Brain microvascular endothelial cell (primary cell): ENCODE measurements at regions not wholly inside any gene's neighbourhood (a gene's known extent, or its start where the extent isn't known, plus 50 kb on each side); places are given as distances from the start of the nearest gene placed in this dataset.

Experiments
- DNase-seq: peaks from one replicate; pipeline ENCODE4 v3.0.0-alpha.2; 2020
- H3K27ac ChIP-seq: fragments of 250-450 bp; sonication (Bioruptor Pico); 2 replicates; pipeline ENCODE4 v1.5.1; 2020; ENCODE audit warnings: mild to moderate bottlenecking, moderate library complexity
- H3K27me3 ChIP-seq: fragments of 250-450 bp; sonication (Bioruptor Pico); replicated peaks from 2 replicates; pipeline ENCODE4 v1.5.1; 2020; ENCODE audit warnings: mild to moderate bottlenecking
- H3K36me3 ChIP-seq: fragments of 250-450 bp; sonication (Bioruptor Pico); replicated peaks from 2 replicates; pipeline ENCODE4 v1.5.1; 2020; ENCODE audit warnings: mild to moderate bottlenecking
- H3K4me3 ChIP-seq: 2 replicates; pipeline ENCODE4 v1.5.1; 2011; ENCODE audit warnings: low read depth, mild to moderate bottlenecking, control low read depth, low read length, moderate library complexity
- CTCF ChIP-seq: IDR thresholded peaks from 2 replicates; pipeline ENCODE4 v1.5.1; 2011; ENCODE audit warnings: low read depth, mild to moderate bottlenecking, moderate library complexity, low read length, control low read depth, inconsistent platforms; ENCODE audit errors: missing control alignments
- in situ Hi-C: cut with HindIII; loops from 2 replicates; pipeline ENCODE4 v1.10.0; 2017; ENCODE audit warnings: low sequenced_read_pairs, low pct_ligation_motif_present

GRCh38 chr5:166195981-166196380 lies 2095.5 kb upstream of the WWC1 start:
- no peaks in the 10 kb centered on the region for H3K36me3 ChIP-seq
- in situ Hi-C loops = no loop called here
- no peaks in the 10 kb centered on the region for H3K27me3 ChIP-seq
- DNase-seq = no peak
- H3K27ac ChIP-seq = no peak overlapping the region
- TF ChIP-seq CTCF = no peak
- no peak overlapping the region for H3K4me3 ChIP-seq

- in situ Hi-C loops = no loop called here
- H3K27ac ChIP-seq = no peak overlapping the region
- no peaks in the 10 kb centered on the region for H3K27me3 ChIP-seq
- no peak overlapping the region for H3K4me3 ChIP-seq
- H3K36me3 ChIP-seq = no peaks in the 10 kb centered on the region
- no peak for DNase-seq
- TF ChIP-seq CTCF = no peak
These were observed 2090.9 kb upstream of the WWC1 start for GRCh38 chr5:166200532-166200931.

- Histone ChIP-seq H3K27ac (no peak overlapping the region), H3K36me3 (no peaks in the 10 kb centered on the region), H3K27me3 (no peaks in the 10 kb centered on the region), H3K4me3 (no peak overlapping the region)
- TF ChIP-seq CTCF = no peak
- DNase-seq = no peak
- in situ Hi-C loops = no loop called here
These were observed 2079.8 kb upstream of the WWC1 start for GRCh38 chr5:166211640-166212039.

GRCh38 chr5:166236327-166236726 lies 2055.1 kb upstream of the WWC1 start:
- in situ Hi-C loops = no loop called here
- no peak for TF ChIP-seq CTCF
- Histone ChIP-seq H3K4me3 (no peak overlapping the region), H3K27me3 (no peaks in the 10 kb centered on the region), H3K27ac (no peak overlapping the region), H3K36me3 (no peaks in the 10 kb centered on the region)
- DNase-seq = no peak

- in situ Hi-C loops = no loop called here
- no peaks in the 10 kb centered on the region for H3K36me3 ChIP-seq
- no peak overlapping the region for H3K4me3 ChIP-seq
- no peaks in the 10 kb centered on the region for H3K27me3 ChIP-seq
- no peak overlapping the region for H3K27ac ChIP-seq
- TF ChIP-seq CTCF = no peak
- DNase-seq = no peak
These were observed 2050.7 kb upstream of the WWC1 start for GRCh38 chr5:166240705-166241104.

GRCh38 chr5:166245556-166245955 lies 2045.9 kb upstream of the WWC1 start:
- H3K27me3 ChIP-seq = no peaks in the 10 kb centered on the region
- in situ Hi-C loops = no loop called here
- H3K4me3 ChIP-seq = no peak overlapping the region
- DNase-seq = no peak
- H3K36me3 ChIP-seq = no peaks in the 10 kb centered on the region
- TF ChIP-seq CTCF = no peak
- H3K27ac ChIP-seq = no peak overlapping the region
